Neuronal stem cell (in vitro differentiated cells): ENCODE measurements at regions not wholly inside any gene's neighbourhood (a gene's known extent, or its start where the extent isn't known, plus 50 kb on each side); places are given as distances from the start of the nearest gene placed in this dataset.

Experiments used
- DNase-seq: peaks from one replicate; pipeline ENCODE4 v3.0.0-alpha.2; 2013; ENCODE audit warnings: low spot score
- H2AFZ ChIP-seq: one replicate; pipeline ENCODE4 v1.6.1; 2013; ENCODE audit warnings: mild to moderate bottlenecking, low read length, inconsistent platforms
- H2AK5ac ChIP-seq: 2 replicates; pipeline ENCODE4 v1.6.1; 2013; ENCODE audit warnings: low read depth, mild to moderate bottlenecking, inconsistent platforms, low read length, moderate library complexity, mixed read lengths
- H2BK120ac ChIP-seq: 2 replicates; pipeline ENCODE4 v1.6.1; 2013; ENCODE audit warnings: low read depth, mild to moderate bottlenecking, inconsistent platforms, low read length, moderate library complexity, mixed read lengths
- H2BK12ac ChIP-seq: one replicate; pipeline ENCODE4 v1.6.1; 2013; ENCODE audit warnings: low read length, inconsistent platforms
- H2BK15ac ChIP-seq: 2 replicates; pipeline ENCODE4 v1.6.1; 2013; ENCODE audit warnings: mild to moderate bottlenecking, low read length, inconsistent platforms, mixed read lengths
- H2BK5ac ChIP-seq: one replicate; pipeline ENCODE4 v1.6.1; 2013; ENCODE audit warnings: inconsistent platforms, mild to moderate bottlenecking, low read length, moderate library complexity
- H3K14ac ChIP-seq: one replicate; pipeline ENCODE4 v1.6.1; 2013; ENCODE audit warnings: low read length, inconsistent platforms
- H3K18ac ChIP-seq: 2 replicates; pipeline ENCODE4 v1.6.1; 2013; ENCODE audit warnings: low read length, inconsistent platforms
- H3K23ac ChIP-seq: 2 replicates; pipeline ENCODE4 v1.6.1; 2013; ENCODE audit warnings: low read depth, mild to moderate bottlenecking, mixed read lengths, low read length, inconsistent platforms; ENCODE audit not compliant: poor library complexity
- H3K27ac ChIP-seq: replicated peaks from 3 replicates; pipeline ENCODE4 v1.5.1; 2013; ENCODE audit warnings: low read length, inconsistent platforms
- H3K27me3 ChIP-seq, 3 experiments: 2 replicates each; pipeline ENCODE4 v1.6.1; 2013; ENCODE audit warnings: low read length in 3 of 3, mild to moderate bottlenecking in 2 of 3, inconsistent platforms in 1 of 3, low read depth in 1 of 3, mixed read lengths in 1 of 3, moderate library complexity in 1 of 3; ENCODE audit not compliant: control insufficient read depth in 3 of 3, insufficient read depth in 3 of 3
- H3K36me3 ChIP-seq, 2 donors: replicated peaks in 1 of 2; 2 replicates each; pipeline ENCODE4 v1.6.1; 2013; ENCODE audit warnings: low read length in 2 of 2; ENCODE audit not compliant: control insufficient read depth in 2 of 2, insufficient read depth in 2 of 2
- H3K4ac ChIP-seq: 2 replicates; pipeline ENCODE4 v1.6.1; 2013; ENCODE audit warnings: inconsistent platforms, mild to moderate bottlenecking, low read length, moderate library complexity
- H3K4me1 ChIP-seq, 2 donors: 1 replicate in 1 of 2; 2 replicates in 1 of 2; pipeline ENCODE4 v1.6.1; 2013; ENCODE audit warnings: low read length in 2 of 2, low read depth in 1 of 2; ENCODE audit not compliant: control insufficient read depth in 2 of 2, insufficient read depth in 1 of 2
- H3K4me2 ChIP-seq: one replicate; pipeline ENCODE4 v1.6.1; 2013; ENCODE audit warnings: mild to moderate bottlenecking, low read length, inconsistent platforms; ENCODE audit not compliant: insufficient read depth, poor library complexity, severe bottlenecking
- H3K4me3 ChIP-seq, 2 donors: 2 replicates each; pipeline ENCODE4 v1.5.1; 2013; ENCODE audit warnings: low read length in 2 of 2, mild to moderate bottlenecking in 2 of 2, inconsistent platforms in 1 of 2, moderate library complexity in 1 of 2
- H3K79me1 ChIP-seq: one replicate; pipeline ENCODE4 v1.6.1; 2013; ENCODE audit warnings: low read depth, mild to moderate bottlenecking, inconsistent platforms, low read length, moderate library complexity
- H3K9ac ChIP-seq: one replicate; pipeline ENCODE4 v1.6.1; 2013; ENCODE audit warnings: mild to moderate bottlenecking, low read depth, low read length, inconsistent platforms; ENCODE audit not compliant: poor library complexity
- H3K9me3 ChIP-seq, 2 donors: replicated peaks in 1 of 2; 2 replicates each; pipeline versions ENCODE3 to v1.6.1; 2013; ENCODE audit warnings: low read length in 2 of 2, mild to moderate bottlenecking in 2 of 2, inconsistent platforms in 1 of 2, low read depth in 1 of 2, mixed read lengths in 1 of 2, moderate library complexity in 1 of 2; ENCODE audit not compliant: control insufficient read depth in 2 of 2, insufficient read depth in 1 of 2
- H4K8ac ChIP-seq: one replicate; pipeline ENCODE4 v1.6.1; 2013; ENCODE audit warnings: low read depth, mild to moderate bottlenecking, inconsistent platforms, low read length, moderate library complexity
- H4K91ac ChIP-seq: one replicate; pipeline ENCODE4 v1.6.1; 2013; ENCODE audit warnings: low read length, low read depth, mild to moderate bottlenecking, inconsistent platforms; ENCODE audit not compliant: poor library complexity
- WGBS, 2 donors: extraction: QIAGEN DNeasy Blood & Tissue Kit; methylation state at CpG; one replicate each; pipeline ENCODE4 v1.1.7; 2013; ENCODE audit warnings: missing lambda C conversion rate in 2 of 2, mixed read lengths in 1 of 2; ENCODE audit not compliant: insufficient read length in 2 of 2, insufficient replicate concordance in 1 of 2; ENCODE audit errors: extremely low coverage in 2 of 2; 5-methylcytosine and 5-hydroxymethylcytosine counted together

DNA sequence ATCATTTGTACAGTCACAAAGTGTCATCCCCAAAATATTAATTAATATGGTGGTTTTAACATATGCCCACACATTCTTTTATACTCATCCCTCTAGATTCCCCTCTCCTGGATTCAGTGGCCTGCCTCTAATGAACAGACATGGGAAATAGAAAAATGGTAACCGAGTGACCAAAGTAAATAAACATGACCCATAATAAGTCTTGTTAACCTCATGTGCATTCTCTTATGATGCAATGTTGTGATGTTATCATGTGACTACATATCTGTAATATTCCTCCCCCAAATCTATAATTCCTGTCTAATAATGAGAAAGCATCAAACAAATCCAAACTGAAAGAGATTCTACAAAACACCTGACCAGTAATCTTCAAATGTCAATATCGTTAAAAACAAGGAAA is 164.5 kb upstream of the PRSS1 start:
- Histone ChIP-seq H3K9me3 (no peaks in the 10 kb centered on the region), H2BK120ac (no peak overlapping the region), H3K14ac (no peak overlapping the region), H2BK12ac (no peak overlapping the region), H4K8ac (no peak overlapping the region), H3K27ac (no peak overlapping the region), H3K4me3 (no peak overlapping the region), H3K36me3 (no peaks in the 10 kb centered on the region), H3K4me1 (no peaks in the 10 kb centered on the region), H3K27me3 (no peaks in the 10 kb centered on the region), H3K18ac (no peak overlapping the region), H3K79me1 (no peaks in the 10 kb centered on the region), H4K91ac (no peak overlapping the region), H2BK5ac (no peak overlapping the region), H3K9ac (no peak overlapping the region), H3K4me2 (no peak overlapping the region), H2AK5ac (no peak overlapping the region), H3K4ac (no peak overlapping the region), H2AFZ (no peak overlapping the region), H3K23ac (no peak overlapping the region), H2BK15ac (no peak overlapping the region)
- no CpG with 5 or more reads among the region's 2 CpGs for WGBS, 2 donors
- no peak for DNase-seq

DNA sequence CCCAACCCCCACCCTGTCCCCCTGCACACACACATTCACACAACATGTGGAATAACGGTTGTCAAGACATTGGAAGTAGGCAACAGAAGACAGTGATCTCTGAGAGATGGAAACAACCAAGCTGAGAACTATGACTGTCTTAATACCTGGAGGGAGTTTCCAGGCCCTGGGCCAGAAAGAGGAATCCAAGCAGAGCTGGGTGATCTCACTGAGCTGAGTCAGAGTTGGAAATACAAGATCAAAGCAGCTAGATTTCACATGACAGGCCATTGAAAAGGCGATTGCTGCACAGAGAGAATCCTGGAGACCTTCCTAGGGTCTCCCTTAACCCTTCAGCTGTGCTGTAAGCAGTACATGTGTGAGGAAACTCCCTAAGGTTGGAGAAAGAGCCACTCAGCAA is 165.8 kb upstream of the PRSS1 start:
- Histone ChIP-seq H4K91ac (no peak overlapping the region), H3K4ac (no peak overlapping the region), H3K18ac (no peak overlapping the region), H3K27ac (no peak overlapping the region), H3K14ac (no peak overlapping the region), H3K4me2 (no peak overlapping the region), H2BK5ac (no peak overlapping the region), H3K36me3 (no peaks in the 10 kb centered on the region), H3K9me3 (no peaks in the 10 kb centered on the region), H3K79me1 (no peaks in the 10 kb centered on the region), H2BK15ac (no peak overlapping the region), H2BK12ac (no peak overlapping the region), H3K4me3 (no peak overlapping the region), H4K8ac (no peak overlapping the region), H3K4me1 (no peaks in the 10 kb centered on the region), H2BK120ac (no peak overlapping the region), H3K9ac (no peak overlapping the region), H2AFZ (no peak overlapping the region), H3K27me3 (no peaks in the 10 kb centered on the region), H3K23ac (no peak overlapping the region), H2AK5ac (no peak overlapping the region)
- no peak for DNase-seq
- WGBS, 2 donors: no CpG with 5 or more reads among the region's 2 CpGs

DNA sequence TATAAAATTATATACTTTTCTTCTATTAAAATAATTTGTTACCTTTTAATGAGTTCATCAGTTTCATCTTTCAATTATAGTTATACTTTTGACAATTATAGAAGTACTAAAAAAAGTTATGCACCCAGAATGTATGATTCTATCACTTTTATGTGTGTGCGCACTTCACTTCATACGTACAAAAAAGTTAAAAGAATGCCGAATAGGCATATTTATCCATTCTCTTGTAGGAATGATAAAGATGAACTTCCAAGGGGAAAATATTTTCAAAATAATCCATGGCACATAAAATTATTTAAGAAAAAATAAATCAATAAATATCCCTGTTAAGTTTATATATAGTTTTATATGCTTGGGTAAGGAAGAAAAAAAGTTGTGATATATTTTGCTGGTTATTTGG is 166.9 kb upstream of the PRSS1 start:
- Histone ChIP-seq H3K4ac (no peak overlapping the region), H3K79me1 (no peaks in the 10 kb centered on the region), H4K8ac (no peak overlapping the region), H2BK5ac (no peak overlapping the region), H2BK12ac (no peak overlapping the region), H4K91ac (no peak overlapping the region), H3K9me3 (no peaks in the 10 kb centered on the region), H3K18ac (no peak overlapping the region), H3K4me3 (no peak overlapping the region), H3K4me1 (no peaks in the 10 kb centered on the region), H3K27ac (no peak overlapping the region), H3K27me3 (no peaks in the 10 kb centered on the region), H3K36me3 (no peaks in the 10 kb centered on the region), H2BK15ac (no peak overlapping the region), H3K23ac (no peak overlapping the region), H2BK120ac (no peak overlapping the region), H3K9ac (no peak overlapping the region), H2AFZ (no peak overlapping the region), H2AK5ac (no peak overlapping the region), H3K4me2 (no peak overlapping the region), H3K14ac (no peak overlapping the region)
- WGBS, 2 donors: no CpG with 5 or more reads among the region's 3 CpGs
- no peak for DNase-seq

DNA sequence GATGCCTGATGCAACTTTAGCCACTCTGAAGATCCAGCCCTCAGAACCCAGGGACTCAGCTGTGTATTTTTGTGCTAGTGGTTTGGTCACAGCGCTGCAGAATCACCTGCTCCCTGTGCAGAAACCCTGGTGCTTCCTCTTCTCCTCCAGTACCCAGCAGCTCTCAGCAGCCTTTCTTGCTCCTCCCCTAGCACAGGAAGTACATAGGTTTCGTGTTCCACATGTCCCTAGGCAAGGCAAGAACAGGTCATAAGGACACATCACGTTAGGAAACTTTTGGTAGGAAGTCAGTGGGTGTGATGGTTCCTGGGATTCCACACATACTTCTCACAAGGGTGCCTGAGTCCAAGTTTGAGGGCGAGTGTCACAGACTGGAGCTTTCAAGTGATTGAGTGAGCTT is 167.9 kb upstream of the PRSS1 start:
- no peak overlapping the region for H4K91ac ChIP-seq
- no CpG with 5 or more reads among the region's 4 CpGs for WGBS, 2 donors
- H3K27ac ChIP-seq: no peak overlapping the region
- no peak overlapping the region for H3K4me2 ChIP-seq
- DNase-seq: no peak
- no peaks in the 10 kb centered on the region for H3K4me1 ChIP-seq
- H2AFZ ChIP-seq: no peak overlapping the region
- no peak overlapping the region for H3K14ac ChIP-seq
- H3K79me1 ChIP-seq: no peaks in the 10 kb centered on the region
- no peak overlapping the region for H3K9ac ChIP-seq
- H3K36me3 ChIP-seq: no peaks in the 10 kb centered on the region
- H2BK15ac ChIP-seq: no peak overlapping the region
- H4K8ac ChIP-seq: no peak overlapping the region
- no peaks in the 10 kb centered on the region for H3K27me3 ChIP-seq
- no peak overlapping the region for H3K23ac ChIP-seq
- no peak overlapping the region for H3K4ac ChIP-seq
- no peak overlapping the region for H2BK5ac ChIP-seq
- H2AK5ac ChIP-seq: no peak overlapping the region
- H2BK120ac ChIP-seq: no peak overlapping the region
- no peaks in the 10 kb centered on the region for H3K9me3 ChIP-seq
- H3K18ac ChIP-seq: no peak overlapping the region
- H3K4me3 ChIP-seq: no peak overlapping the region
- no peak overlapping the region for H2BK12ac ChIP-seq
